HS-27A (cell line): ENCODE measurements at regions not wholly inside any gene's neighbourhood (a gene's known extent, or its start where the extent isn't known, plus 50 kb on each side); places are given as distances from the start of the nearest gene placed in this dataset.
"Not testable (repeated sequence)": the region's sequence is repeated elsewhere in the genome, so short reads cannot be mapped to it uniquely, and the experiment has no call there.

Experiments used
- DNase-seq: peaks from one replicate; pipeline ENCODE4 v3.0.0-alpha.2; 2012; ENCODE audit warnings: low read depth, missing footprints

GRCh38 chr5:176140138-176140537 lies 98.1 kb upstream of the SIMC1 start:
- DNase-seq, result not testable (repeated sequence)

- DNase-seq, result no peak
These were observed 93.7 kb upstream of the SIMC1 start for GRCh38 chr5:176144508-176144907.

GRCh38 chr5:176149948-176150347 lies 88.3 kb upstream of the SIMC1 start:
- not testable (repeated sequence) for DNase-seq

DNA sequence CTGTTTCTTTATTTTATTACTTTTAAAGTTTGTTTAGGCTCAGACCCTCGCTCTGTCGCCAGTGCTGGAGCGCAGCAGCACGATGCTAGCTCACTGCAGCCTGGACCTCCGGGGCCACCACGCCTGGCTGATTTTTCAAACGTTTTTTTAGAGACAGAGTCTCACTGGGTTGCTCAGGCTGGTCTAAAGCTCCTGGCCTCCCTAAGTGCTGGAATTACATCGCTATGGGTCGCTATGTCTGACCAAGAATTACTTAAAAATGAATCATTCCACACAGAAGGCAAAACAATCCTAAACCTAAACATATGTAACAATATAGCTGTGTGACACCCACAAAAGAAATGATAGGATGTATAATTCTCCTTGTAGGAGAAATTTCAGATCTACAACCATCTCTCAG lies 86.9 kb upstream of the SIMC1 start:
- DNase-seq, result no peak

- no peak for DNase-seq
These were observed 85.9 kb upstream of the SIMC1 start for GRCh38 chr5:176152191-176152929.

DNA sequence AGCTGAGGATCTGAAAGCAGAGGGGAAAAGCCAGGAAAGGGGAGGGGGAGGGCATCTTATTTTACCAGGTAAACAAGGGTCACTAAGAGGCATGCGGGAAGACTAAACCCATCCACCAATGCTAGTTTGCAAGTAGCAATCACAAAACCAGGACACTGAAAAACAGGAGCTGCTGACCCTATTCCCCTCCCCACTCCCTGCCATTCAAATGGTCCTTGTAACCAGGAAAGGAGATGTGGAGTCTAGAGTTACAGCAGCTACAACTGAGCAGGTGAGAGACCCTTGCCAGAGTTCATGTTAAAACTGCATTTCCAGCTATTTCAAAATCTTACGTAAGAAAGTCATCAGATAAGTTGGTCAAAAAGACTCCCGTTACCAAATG lies 85.3 kb upstream of the SIMC1 start:
- DNase-seq, result no peak

GRCh38 chr5:176153741-176154140 lies 84.5 kb upstream of the SIMC1 start:
- no peak for DNase-seq

DNA sequence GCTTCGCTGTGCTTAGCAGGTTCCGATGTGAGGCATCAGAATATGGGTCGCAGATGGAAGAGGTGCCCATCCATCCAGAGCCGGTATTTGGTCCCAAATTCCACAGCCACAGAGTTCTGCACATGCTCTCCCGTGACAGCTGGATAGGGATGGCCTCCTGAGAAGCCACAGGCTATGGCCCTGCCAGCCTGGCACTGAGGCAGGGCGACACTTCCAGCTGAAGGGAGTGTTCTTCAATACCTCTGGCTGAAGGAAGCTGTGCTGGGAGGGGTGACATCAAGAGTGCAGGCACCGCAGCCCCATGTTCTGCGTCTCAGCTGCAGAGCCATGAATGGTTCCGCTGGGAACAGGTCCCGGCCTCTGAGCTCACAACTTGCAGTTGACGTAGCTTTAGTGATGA lies 83.4 kb upstream of the SIMC1 start:
- no peak for DNase-seq

GRCh38 chr5:176155922-176156359 lies 82.3 kb upstream of the SIMC1 start:
- no peak for DNase-seq

DNA sequence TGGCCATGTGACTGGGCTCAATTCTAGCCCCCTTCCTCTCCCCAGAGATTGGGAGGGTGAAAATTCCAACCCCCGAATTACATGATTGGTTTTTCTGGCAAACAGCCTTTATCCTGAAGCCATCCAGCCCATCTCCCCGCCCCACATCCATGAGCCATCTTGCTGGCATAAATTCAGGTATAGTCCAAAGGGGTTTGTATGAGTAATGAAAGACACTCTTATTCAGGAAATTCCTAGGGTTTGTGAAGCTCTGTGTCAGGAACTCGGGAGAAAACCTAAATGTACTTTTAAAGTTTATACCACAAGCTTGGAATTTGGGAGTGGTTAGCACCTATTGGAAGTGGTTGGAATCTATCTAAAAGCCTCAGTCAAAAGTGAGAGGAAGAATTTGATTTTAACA lies 80.6 kb upstream of the SIMC1 start:
- peak; percentile 1 for DNase-seq

DNA sequence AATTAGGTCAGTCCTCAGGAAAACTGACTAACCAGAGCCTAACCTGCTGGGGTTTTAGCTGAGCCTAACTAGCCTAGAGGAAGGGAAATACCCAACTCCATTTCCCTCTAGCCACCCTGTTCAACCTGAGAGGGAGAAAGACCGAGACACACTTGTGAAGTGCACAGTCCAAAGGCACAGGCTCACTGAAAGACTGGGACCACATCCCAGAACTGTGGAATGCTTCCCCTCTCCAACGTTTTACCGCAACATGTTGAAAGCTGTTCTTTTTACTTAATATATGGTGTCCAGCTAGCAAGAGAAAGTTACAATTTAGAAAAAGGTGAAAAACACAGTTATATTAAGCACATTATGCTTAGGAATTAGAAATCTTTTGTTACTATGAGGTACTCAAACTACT lies 76.8 kb upstream of the SIMC1 start:
- DNase-seq, result no peak

GRCh38 chr5:176162198-176162597 lies 76.0 kb upstream of the SIMC1 start:
- DNase-seq, result no peak

GRCh38 chr5:176162888-176163287 lies 75.3 kb upstream of the SIMC1 start:
- DNase-seq, result no peak

DNA sequence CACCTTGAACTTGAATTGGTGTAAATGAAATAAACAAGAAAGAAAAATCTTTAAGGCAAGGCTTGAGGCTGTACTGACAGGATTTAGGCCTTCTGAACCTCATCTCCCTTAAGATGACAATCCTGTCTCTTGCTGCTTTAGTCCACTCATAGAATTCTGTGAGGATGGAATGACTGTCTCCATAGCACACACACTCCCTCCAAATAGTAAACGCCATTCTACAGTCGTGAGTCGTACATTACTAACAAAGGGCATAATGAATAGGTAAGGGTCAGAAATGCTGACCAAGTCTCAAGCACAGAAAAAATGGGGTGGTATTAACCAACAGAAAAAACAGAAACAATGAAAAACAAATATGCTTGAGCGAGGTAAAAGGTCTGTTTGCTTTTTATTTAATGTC lies 71.8 kb upstream of the SIMC1 start:
- no peak for DNase-seq

DNA sequence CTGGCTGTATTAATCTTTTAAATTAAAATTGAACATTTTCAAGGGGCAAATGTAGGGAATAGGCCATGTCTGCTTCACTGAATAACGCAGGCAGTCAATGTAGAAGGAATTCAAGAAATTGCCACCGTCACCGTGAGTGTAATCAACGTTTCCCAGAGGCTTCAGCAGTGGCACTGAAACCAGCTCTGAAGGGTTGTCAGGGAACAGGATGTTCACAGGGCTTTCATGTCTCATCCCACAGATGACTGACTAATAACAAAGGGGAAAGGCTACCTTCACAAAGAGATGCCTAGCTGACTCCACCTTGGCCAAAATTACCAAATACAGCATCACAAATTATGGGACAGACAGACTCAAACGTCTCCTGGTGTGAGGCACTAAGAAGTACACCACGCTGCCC lies 70.4 kb upstream of the SIMC1 start:
- no peak for DNase-seq

- no peak for DNase-seq
These were observed 68.7 kb upstream of the SIMC1 start for GRCh38 chr5:176169393-176170063.

DNA sequence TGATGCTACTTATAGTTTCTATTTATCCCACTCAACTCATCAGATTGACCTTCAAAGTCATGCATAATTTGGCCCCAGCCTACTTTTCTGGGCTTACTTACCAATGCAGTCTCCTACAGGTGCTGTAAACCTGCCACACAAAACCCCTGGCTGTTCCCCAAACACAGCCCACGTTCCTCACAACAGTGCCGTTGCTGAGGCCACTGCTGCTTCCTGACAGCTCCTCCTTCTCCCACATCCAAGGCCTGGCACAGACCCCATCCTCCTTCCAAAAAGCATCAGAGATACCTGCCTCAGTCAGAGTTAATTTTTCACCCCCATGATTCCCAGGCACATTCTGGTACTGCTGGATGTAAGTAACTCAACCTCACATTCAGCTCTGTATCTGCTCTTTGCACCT lies 68.1 kb upstream of the SIMC1 start:
- no peak for DNase-seq

GRCh38 chr5:176171171-176171760 lies 67.0 kb upstream of the SIMC1 start:
- DNase-seq, result no peak

DNA sequence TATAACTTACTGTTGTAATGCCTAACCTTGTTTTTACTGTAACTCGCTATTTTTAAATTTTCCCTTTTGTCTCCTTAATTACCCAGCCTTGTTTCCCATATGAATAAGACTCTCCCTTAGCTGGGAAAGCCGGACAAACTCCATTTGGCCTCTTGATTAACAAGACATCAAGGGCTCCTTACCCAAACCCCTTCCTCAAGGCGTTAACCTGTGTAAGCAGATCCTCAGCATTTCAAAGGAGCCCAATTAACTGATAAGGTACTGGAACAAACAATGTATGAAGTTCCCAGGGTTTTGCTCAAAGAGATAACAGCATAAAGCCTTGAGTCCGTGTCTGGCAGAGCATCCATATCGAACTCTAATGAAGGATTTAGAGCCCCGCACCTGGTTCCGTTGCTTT lies 66.0 kb upstream of the SIMC1 start:
- no peak for DNase-seq

GRCh38 chr5:176173647-176174046 lies 64.6 kb upstream of the SIMC1 start:
- no peak for DNase-seq

- no peak for DNase-seq
These were observed 63.7 kb upstream of the SIMC1 start for GRCh38 chr5:176174345-176175025.

DNA sequence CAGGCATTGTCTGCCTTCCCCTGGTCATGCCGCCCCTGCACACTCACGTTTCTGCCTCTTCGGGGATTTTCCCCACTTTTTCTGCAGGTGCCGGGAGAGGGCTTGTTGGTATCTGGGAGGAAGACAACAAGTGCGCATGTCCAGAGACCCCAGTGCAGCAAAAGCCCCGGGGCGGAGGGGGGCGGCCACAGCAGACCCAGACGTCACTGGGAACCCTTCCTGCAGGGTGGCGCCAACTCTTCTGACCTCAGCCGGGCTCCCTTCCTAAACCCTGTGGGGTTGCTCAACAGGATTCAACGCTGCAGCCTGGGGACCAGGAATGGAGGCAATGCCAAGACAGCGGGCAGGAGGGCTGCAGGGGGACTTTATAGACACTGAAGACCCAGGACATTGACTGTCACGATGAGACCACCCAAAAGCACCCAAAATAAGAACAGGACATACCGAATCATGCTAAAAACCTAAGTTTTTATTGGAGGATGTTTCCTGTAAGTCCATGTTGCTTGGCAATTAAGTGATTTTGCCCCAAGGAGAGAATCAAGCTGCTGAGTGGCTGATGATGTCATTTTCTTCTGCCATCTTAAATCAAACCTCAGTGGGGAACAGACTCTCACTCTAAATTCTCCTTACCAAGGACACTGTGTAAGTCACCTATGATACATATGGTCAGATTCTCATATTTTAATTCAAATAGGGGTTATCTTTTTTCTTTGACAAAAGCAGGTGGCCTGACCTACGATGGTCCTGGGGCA lies 62.9 kb upstream of the SIMC1 start:
- DNase-seq, result no peak
